Fibroblast of villous mesenchyme (primary cell): ENCODE measurements at regions not wholly inside any gene's neighbourhood (a gene's known extent, or its start where the extent isn't known, plus 50 kb on each side); places are given as distances from the start of the nearest gene placed in this dataset.

Experiments
- DNase-seq: peaks from one replicate; pipeline ENCODE4 v3.0.0-alpha.2; 2010; ENCODE audit warnings: low read depth
- H3K4me3 ChIP-seq: 2 replicates; pipeline ENCODE4 v1.5.1; 2011; ENCODE audit warnings: low read depth, mild to moderate bottlenecking, low read length
- CTCF ChIP-seq: IDR thresholded peaks from 2 replicates; pipeline ENCODE4 v1.5.1; 2012; ENCODE audit warnings: low read depth, mild to moderate bottlenecking, low read length; ENCODE audit not compliant: insufficient read depth

- H3K4me3 ChIP-seq = no peak overlapping the region
- DNase-seq = no peak
- no peak for TF ChIP-seq CTCF
Observed at GRCh38 chr6:80640176-80640575, 533.7 kb downstream of the BCKDHB start.

- H3K4me3 ChIP-seq = no peak overlapping the region
- DNase-seq = peak; percentile 68
- TF ChIP-seq CTCF = no peak
Observed at GRCh38 chr6:80639181-80639629, 532.7 kb downstream of the BCKDHB start.

- H3K4me3 ChIP-seq = no peak overlapping the region
- peak; percentile 94 for DNase-seq
- no peak for TF ChIP-seq CTCF
Observed at GRCh38 chr6:80638213-80639055, 532.0 kb downstream of the BCKDHB start.

- TF ChIP-seq CTCF = no peak
- peak; percentile 22 for DNase-seq
- H3K4me3 ChIP-seq = no peak overlapping the region
Observed at GRCh38 chr6:80637312-80637711, 530.8 kb downstream of the BCKDHB start.

GRCh38 chr6:80636689-80637088, 530.2 kb downstream of the BCKDHB start:
- TF ChIP-seq CTCF = no peak
- no peak for DNase-seq
- H3K4me3 ChIP-seq = no peak overlapping the region

GRCh38 chr6:80633412-80633811, 526.9 kb downstream of the BCKDHB start:
- no peak for TF ChIP-seq CTCF
- H3K4me3 ChIP-seq = no peak overlapping the region
- DNase-seq = no peak

- TF ChIP-seq CTCF = no peak
- no peak overlapping the region for H3K4me3 ChIP-seq
- no peak for DNase-seq
Observed at GRCh38 chr6:80625405-80625804, 518.9 kb downstream of the BCKDHB start.
